DMS79 (cell line): ENCODE measurements at regions not wholly inside any gene's neighbourhood (a gene's known extent, or its start where the extent isn't known, plus 50 kb on each side); places are given as distances from the start of the nearest gene placed in this dataset.

Experiments
- DNase-seq: peaks from one replicate; lab custom pipeline; 2025; lab: John Stamatoyannopoulos, UW

DNA sequence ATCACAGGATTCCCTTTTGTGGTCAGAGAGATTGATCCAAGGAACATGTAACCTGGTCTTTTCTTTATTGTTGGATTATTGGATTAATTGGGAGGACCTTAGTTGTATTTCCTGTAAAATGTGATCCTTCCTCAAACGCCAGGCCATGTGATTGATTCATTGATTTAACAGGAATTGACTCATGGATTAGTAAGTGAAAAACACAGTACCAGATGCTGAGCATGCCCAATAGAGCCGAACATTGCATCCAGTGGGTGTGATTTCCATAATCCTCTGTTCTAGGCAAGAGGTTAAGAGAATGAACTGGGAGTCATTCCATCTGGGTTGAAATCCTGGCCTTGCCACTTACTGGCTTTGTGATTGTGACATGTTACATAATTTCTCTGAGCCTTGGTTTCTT is 522.3 kb downstream of the MAT2B start:
- no peak for DNase-seq

DNA sequence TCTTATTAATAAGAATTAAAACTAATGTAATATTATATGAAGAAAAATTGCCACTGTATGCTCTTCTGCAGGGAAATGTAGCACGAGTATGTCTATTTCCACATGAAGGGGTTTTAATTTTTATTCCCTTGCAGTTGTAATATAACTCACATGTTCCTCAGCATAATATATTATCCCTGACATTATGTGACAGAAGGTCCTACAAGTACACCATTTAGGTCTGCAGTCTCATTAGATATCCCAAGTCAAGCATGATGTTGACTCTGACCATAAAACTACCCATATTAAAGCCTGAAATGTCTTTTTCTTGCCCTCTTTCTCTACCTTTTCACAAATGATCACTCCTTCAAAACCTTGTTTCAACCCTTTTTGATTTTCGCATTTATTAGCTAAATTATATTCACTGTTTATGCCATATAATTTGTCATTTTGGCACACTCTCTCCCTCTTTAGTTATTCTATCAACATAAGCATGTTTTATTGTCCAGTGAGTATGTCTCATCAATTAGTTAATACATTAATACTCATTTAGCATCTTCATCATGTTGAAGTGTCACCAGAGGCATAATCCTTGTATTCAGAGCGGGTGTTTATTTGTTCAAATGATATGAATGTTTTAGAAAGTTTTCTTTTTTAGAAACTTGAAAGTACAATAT is 532.8 kb downstream of the MAT2B start:
- no peak for DNase-seq

DNA sequence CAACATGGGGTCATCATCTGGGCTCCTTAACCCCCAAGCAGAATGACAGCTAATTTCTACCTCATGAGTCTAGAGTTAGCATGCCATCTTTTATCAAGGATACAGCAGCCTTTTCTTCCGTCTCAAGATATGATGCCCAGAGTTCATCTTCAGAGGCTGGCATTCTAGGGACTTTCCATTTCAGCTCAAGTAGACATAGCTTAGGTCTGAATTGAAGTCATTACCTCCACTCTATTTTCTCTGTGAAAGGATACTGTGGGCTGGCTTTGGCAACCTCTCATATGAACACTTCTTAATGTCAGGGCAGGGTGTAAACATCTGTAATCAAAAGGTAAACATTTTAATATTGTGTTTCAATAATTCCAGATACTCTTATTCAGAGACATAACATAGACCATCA is 535.7 kb downstream of the MAT2B start:
- no peak for DNase-seq

DNA sequence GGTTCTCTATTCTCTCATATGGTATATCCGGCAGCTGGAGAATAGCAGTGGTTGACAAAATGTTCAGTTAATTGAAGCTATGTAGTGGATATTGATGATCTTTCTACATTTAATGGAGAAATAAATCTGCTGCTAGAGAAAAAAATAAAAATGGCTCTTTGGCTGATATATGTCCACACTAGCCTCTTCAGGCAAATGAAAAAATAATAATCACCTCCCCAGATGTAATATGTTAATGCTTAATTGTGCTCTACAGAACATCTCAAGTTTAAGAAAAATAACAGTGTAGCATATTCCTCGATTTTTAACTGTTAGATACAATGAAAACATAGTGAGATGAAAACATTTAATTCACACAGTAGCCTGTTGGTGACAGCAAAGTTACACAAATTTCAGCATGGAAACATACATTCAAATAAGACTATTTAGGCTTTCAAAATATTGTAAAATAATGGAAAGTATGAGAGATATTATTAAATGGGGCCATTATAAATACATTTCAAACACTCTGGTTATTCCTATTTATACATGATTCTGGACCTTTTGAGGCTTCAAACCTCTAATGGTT is 543.0 kb downstream of the MAT2B start:
- DNase-seq: no peak

DNA sequence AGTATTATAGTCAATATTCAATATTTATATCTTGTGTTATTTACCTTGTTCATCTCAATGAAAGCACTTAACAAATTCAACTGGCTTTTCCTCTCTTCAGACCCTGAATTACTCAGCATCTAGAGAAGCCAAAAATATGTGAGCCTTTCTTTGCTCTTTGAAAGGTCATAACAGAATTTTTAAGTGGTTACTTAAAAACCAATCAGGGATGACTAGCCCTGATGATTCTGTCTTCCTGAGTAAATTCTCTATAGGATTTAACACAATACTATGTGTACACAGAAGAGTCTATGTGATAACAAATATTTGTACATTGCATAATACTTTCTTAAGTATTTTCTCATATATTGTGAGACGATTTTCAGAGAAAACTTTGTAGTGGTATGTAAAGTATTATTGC is 546.3 kb downstream of the MAT2B start:
- no peak for DNase-seq

DNA sequence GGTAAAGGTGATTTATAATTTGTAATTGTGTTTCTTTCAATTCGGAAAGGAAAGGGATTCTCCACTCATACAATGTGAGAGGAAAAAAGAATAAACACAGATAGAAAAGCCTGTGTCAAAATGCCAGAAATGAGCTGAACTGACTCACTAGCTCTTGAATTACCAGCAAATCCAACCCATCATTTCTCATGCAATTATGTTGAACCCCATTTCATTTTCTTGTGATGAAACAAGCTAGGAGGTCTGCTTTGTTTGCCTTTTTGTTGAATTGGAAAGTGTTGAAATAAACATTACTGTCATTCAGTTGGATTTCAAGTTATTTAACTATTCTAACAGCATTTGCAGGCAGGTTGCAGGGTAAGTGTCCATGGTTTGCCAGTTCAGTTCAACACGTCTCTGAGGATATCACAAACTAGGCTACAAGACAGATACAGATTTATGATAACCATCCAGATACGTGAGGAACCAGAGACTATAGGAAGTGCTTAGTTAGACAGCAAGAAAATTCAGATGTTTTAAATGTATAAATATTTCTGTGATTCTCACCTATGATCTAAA is 547.2 kb downstream of the MAT2B start:
- no peak for DNase-seq

DNA sequence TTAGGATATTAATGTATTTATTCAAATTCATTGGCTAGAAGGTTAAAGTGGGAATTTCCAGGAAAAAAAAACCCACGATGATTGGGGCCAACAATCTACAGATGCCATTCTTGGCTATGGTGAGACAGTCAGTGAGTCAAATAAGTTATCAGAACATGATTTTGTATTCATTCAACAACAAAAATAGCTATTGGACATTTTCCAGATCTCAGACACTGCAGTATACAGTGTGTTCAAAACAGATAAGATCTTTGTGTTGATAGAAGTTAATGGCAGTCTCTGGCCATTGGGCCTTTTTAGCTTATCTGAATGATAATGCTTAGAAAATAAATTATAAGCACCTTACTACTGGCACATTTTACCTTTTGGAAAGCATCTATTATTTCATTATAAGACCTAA is 547.7 kb downstream of the MAT2B start:
- no peak for DNase-seq

DNA sequence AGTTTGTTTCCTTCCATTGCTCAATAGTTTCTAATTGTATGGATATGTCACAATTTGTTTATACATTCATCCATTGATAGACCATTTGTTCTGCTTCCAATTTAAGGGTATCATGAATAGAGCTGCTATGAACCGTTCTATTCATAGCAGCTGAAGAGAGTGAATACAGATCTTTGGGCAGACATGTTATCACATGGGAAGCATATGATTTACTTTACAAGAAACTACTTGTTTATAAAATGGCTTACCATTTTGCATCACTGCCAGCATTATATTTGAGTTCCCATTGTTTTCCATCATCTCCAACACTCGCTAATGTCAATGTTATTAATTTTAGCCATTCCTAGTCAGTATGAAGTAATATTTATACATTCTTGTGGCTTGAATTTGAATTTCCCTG is 549.0 kb downstream of the MAT2B start:
- no peak for DNase-seq

DNA sequence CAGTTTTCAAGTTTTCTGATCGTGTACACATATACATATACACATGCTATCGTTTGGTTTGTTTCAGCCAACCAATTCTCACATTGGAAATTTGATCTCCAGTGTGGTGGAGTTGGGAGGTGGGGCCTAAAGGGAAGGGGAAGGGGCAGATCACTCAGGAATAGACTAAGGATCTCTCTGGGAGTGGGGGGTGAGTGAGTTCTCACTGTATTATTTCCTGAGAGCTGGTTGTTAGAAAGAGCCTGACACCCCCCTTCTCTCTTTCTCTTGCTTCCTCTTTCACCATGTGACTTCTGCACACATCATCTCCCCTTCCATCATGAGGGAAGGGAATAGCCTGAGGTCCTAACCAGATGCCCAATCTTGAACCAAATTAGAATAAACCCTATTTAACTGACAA is 551.7 kb downstream of the MAT2B start:
- no peak for DNase-seq

DNA sequence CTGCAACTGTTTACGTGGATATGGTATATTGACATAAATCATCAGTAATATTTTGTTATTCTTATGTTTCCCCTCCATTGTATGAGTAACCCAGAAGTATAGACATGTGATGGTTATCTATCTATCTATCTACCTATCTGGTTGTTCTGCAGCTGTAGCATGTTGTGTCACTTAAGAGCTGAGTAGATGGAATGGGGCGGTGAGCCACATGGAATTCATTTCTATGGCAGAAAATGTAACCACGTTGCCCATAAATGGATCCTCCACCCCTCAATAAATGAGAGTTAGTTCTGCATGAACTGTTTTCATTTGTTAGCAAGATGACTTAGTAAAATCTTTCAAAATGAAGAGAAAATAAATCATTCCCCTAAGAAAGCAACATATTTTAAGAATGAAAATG is 553.2 kb downstream of the MAT2B start:
- DNase-seq: no peak

DNA sequence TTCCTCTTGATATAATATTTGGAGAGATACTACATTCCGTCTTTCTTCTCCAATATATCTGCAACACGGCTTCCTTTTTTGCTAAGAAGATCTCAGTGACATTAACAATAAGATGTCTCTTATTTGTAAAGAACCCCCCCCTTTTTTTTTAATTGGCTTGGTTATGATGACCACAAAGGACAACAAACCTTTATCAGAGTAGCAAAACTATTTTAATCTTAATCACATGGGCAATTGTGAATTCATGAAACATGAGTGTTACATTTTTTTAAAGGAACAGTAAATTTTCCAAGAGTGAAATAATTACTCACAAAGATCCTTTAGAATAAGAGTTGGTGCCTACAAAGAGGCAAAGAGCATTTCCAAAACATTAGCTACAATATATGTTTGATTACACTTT is 554.1 kb downstream of the MAT2B start:
- DNase-seq: no peak

DNA sequence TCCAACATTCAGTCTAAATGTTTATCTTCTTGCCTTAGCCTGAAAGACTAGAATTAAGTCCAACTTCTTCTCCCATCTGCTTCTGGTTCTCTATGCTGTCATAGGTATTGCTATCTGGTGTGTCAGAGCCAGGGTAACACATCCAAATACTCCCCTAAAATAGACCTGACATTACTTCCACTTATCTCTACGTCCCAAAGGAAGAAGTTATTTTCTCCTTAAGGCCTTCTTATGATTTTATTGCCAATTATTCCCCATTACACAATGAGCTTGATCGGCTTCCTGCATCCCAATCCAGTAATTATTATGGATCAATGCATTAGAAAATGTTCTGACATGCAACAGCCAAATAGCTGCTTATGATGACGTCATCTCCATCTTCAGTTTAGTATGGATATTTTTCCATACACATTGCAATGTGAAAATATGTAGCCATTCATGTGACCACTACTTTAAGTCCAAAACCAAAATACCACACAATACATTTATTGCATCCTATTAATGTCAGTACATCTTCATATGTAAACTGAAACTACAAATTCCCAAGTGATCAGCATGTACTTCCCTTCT is 555.5 kb downstream of the MAT2B start:
- no peak for DNase-seq

DNA sequence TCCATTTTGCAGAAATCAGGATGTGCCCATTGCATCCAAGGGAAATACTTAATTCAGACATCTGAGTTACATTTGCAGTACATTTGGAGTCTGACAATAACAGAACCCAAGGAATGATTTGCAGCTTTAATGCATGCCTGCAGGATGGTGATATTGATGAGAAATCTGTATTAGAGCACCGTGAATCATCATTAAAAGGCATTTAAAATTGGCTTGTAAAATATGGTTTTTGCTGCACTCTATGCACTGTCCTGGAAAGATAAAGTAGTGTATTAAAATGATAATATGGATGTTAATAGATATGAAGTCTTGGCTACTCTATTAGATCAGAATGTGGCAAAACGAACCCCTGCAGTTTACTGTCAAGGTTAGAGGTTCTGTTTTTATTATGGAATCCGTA is 556.9 kb downstream of the MAT2B start:
- no peak for DNase-seq

DNA sequence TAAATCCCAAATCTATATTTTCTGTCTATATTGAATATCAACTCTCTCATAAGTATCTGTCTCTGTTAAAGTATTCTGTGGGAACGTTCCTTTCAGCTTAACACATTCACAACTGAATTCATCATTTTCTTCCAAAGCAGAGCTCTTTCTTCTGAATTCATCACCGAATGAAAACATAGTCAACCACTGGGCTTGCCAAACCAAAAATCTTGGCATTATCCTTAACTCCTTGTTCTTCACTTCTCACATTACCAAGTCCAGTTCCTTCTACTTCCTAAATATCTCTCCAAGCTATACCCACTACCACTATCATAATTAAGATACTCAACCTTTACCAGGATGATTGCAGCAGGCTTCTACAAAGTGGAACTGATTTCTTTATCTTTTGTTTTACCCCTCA is 559.8 kb downstream of the MAT2B start:
- no peak for DNase-seq

DNA sequence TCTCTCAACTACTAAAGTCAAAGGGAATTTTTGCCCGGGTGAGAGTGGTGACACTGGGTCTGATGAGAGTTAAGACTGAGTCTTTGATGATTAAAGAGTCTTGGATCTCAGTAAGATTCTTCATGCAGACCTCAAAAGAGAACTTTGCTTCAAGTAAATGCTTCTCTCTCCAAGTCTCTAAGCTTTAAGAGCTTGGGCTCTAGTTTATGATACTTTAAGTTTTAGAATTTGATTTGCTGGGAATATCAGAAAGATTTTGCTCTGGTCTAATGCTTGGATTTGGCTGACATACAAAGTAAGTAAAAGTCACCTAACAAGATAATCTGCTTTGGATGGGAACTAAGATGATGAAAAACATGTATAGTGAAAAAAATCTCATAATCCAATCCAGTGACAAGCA is 566.3 kb downstream of the MAT2B start:
- DNase-seq: no peak

DNA sequence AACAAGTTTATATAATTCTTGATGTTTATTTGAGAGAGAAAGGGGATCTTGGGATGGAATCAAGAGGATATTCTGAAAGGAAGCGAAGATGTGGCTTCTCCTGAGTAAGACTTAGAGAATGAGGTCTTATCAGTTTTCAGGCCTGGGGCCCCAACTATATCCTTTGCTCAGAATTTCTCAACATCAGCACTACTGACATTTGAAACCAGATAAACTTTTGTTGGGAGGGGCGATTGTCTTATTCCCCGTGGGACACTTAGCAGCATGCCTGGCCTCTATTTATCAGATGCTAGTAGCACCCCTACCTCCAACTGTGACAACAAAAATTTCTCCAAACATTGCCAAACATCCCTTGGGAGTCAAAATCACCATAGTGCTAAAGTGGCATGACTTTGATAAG is 567.7 kb downstream of the MAT2B start:
- no peak for DNase-seq

DNA sequence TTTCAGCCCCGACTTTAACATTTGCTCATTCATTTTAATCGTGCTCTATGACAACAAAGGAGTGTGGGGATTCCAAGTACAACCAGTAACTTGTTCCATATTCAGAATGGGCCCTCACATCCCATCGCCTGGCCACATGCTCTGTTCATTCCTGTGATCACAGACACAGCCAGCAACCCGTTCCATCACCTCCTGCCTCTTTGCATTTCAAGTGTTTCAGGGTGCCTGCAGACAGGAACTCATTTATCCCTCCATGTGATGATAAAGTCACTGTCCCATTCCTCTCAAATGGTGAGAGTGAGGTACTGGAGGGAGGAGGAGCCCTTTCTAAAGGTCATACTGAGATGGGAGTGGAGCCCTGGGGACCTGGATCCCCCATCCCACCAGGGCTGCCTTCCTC is 571.1 kb downstream of the MAT2B start:
- no peak for DNase-seq

DNA sequence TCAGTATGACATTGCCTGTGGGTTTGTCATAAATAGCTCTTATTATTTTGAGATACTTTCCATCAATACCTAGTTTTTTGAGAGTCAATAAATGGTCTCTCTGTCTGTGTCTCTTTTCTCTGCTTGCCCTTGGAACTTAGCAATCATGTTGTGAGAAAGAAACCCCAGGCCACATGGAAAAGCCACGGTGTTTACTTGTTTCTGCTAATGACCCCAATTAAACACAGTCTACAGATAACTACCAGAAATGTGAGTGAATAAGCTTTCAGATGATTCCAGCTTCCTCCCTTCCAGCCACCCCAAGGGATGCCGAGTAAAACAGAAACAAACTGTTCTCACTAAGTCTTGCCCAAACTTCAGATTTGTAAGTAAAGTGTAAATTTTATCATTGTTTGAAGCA is 584.9 kb downstream of the MAT2B start:
- no peak for DNase-seq

DNA sequence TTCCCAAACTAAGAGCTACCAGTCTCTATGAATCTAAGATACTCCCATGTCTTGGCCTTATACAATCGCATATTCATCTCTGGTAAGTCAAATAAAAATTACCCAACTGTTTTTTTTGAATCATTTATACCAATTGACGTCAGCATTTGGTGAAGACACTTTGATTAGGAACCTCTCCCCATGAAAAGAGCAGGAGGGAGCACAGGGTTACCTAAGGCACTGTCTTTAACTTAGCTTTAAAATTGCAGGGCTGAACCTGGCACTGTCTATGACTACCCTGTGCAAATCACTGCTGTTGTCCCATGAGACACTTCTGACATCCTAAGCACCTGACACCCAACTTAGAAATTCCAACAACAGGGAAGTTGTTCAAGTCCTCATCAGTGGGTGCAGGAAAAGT is 586.4 kb downstream of the MAT2B start:
- no peak for DNase-seq

DNA sequence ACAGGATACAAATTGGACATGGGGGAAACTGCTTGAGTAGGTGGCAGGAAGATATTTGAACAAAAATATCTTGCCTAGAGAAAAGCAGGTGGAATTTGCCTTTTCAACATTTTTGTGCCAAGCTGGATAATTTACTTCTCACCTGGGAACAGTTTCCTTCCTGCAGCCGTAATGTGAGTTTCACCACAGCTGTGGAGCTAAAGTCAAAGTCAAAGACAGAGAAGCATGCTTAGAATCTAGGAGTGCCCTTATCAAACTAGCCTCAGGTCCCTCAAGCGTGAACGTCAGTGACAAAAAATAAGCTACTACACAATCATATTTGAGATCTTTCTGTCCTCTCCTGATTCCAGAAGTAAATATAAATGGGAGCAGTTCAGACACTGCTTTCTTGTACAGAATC is 588.9 kb downstream of the MAT2B start:
- no peak for DNase-seq

DNA sequence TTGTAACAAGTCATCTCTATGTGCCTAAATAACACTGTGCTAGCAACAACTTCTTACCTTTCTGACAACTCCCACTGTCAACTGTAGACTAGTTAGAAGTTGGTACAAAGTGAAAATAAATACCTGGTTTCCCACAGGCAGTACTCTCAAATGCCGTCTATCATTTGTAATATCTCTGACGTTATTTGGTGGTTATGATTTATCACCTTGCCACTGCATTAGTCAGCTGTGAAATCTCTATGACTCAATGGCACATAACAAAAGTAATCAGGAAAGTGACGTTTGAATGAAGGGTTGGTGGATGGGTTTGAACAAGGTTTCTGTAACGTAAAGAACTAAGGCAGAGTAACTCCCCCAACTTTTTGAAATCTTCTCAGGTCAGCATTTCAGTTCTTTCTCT is 592.3 kb downstream of the MAT2B start:
- no peak for DNase-seq

DNA sequence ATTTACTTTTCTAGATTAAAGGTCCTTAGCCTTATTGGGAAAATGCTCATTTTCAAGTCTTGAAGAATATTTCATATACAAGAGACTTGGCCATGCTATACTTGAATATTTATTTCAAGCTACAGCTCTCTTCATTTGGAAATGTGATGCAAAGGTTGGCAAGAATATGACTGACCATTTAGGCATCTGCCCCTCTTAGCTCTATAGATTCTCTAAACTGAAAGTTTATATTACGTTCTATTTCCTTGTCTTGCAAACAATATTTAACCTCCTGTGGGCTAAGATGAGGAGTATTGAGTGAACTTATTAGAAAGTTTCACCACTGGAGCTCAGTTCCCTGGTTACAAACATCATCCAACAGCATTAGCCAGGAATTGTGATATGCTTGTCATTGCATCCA is 593.1 kb downstream of the MAT2B start:
- DNase-seq: no peak

DNA sequence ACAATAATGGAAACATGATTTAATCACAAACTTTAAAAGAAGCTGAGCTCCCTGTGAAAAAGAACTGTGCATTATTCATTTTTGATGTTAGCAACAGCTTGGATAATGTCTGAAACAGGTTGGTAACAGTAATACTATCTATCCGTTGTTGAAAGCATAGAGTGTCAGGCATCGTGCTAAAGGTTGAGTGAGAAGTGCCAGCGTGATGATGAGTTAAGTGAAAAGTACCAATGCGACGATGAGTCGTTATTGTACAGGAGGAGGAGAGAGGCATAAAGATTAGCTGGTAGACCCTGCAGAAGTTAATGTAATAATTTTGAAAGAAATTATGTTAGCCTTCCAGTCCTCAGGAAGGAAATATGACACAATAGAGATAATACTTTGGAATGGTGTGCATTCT is 593.6 kb downstream of the MAT2B start:
- DNase-seq: no peak

DNA sequence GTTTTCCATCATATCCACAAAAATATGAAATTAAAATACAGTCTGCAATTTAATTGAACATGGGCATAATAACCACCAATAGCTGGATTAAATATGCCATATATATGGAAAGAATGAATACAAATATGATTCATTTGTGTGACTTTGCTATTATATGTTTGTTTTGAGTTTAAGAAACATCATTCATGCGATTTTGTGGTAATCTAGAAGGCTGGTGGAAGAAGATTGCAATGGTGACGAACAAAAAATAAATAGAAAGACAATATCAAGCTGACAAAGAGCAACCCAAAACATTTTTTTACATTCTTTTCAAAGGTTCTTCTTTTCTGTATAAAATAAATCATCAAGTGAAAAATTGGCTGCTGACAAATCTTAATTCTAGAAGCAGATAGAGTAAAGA is 610.0 kb downstream of the MAT2B start:
- no peak for DNase-seq
